Inflammatory macrophage (primary cell): ENCODE measurements at regions not wholly inside any gene's neighbourhood (a gene's known extent, or its start where the extent isn't known, plus 50 kb on each side); places are given as distances from the start of the nearest gene placed in this dataset.

Experiments used
- DNase-seq, 2 donors: peaks; one replicate each; pipeline ENCODE4 v3.0.0-alpha.2; 2020 to 2022

GRCh38 chr2:66802877-66803276, 368.0 kb downstream of the MEIS1 start:
- DNase-seq: no peak

GRCh38 chr2:66803726-66804125, 368.8 kb downstream of the MEIS1 start:
- no peak for DNase-seq

GRCh38 chr2:66805016-66805865, 370.3 kb downstream of the MEIS1 start:
- DNase-seq: no peak

GRCh38 chr2:66805968-66806367, 371.0 kb downstream of the MEIS1 start:
- DNase-seq: no peak

DNA sequence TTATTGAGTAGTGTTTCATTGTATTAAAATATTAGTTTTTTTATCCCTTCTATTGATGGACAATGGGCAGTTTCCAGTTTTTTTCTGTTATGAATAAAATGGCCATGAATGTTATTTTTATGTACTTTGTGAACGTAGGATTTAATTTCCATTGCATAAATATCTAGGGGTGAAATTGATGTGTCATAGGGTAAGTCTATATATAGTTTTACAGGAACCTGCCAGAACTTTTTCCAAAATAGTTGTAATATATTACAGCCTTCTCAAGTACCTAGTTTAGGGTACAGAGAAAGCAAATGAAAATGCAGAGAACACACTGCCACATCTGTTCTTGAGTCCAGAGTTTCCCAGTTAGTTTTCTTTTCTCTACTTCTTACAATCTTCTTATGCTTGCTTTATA, 378.6 kb downstream of the MEIS1 start:
- DNase-seq: no peak

GRCh38 chr2:66813976-66814375, 379.1 kb downstream of the MEIS1 start:
- DNase-seq: no peak

- DNase-seq: no peak
Measured at GRCh38 chr2:66814916-66815315, 380.0 kb downstream of the MEIS1 start.

GRCh38 chr2:66815886-66816285, 381.0 kb downstream of the MEIS1 start:
- DNase-seq: no peak

DNA sequence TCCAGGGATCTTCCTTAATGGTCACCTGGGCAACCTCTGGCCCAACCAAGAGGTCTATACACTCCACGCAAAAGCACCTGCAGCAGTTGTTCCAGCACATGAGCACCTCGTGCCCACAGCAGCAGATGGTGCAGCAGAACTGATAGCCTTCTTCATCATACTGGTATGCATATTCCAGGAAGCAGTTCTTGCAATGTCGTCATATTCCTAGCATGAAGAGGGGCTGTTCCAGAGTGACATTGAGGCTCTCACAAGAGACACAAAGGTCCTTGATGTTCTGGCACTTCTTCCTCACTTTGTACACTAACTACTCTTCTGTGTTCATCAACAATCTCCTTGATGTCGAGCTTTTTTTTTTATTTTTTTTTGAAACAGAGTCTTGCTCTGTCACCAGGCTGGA, 386.2 kb downstream of the MEIS1 start:
- DNase-seq: no peak

DNA sequence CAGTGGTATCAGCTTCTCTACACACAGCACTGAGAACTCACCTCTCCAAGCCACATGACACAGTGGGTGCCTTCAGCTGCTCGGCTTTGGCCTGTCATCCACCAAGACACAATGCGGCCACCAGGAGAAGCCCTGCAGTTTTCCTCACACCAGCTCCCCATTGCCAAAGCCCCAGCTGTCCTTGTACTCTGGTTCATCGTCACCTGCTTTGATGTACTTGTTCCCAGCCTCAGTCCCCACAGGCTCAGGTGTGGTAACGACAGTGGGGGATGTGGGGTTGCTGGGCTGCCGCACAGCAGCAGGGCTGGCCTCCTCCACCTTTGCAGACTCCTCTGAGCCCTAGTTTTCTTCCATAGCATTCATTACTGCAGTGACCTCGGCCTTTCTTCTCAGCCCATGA, 387.3 kb downstream of the MEIS1 start:
- no peak for DNase-seq

- DNase-seq: no peak
Measured at GRCh38 chr2:66824926-66825325, 390.0 kb downstream of the MEIS1 start.

- DNase-seq: no peak
Measured at GRCh38 chr2:66827851-66828250, 392.9 kb downstream of the MEIS1 start.

DNA sequence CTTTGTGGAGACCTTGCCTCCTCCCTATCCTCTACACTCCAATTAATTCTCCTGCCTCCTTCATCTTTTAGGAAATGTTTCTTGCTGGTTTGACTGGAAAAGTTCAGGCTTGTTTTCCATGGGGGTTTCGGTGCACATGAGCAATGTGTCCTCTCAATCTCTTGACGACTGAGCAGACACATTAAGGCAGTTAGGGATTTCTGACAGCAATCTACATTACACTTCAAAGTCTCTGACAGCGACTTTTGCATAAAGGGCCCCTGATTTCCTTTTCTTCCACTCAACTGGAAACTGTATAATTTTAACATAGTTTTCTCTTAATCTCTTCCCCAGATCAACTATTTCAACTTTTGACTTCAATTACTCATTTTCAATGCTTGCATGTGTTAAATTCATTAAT, 394.0 kb downstream of the MEIS1 start:
- no peak for DNase-seq

GRCh38 chr2:66830881-66831280, 396.0 kb downstream of the MEIS1 start:
- no peak for DNase-seq

- no peak for DNase-seq
Measured at GRCh38 chr2:66832646-66833435, 397.9 kb downstream of the MEIS1 start.

GRCh38 chr2:66834859-66835258, 399.9 kb downstream of the MEIS1 start:
- DNase-seq: no peak

GRCh38 chr2:66836851-66837250, 401.9 kb downstream of the MEIS1 start:
- DNase-seq: no peak

GRCh38 chr2:66839551-66840320, 404.8 kb downstream of the MEIS1 start:
- DNase-seq: no peak

DNA sequence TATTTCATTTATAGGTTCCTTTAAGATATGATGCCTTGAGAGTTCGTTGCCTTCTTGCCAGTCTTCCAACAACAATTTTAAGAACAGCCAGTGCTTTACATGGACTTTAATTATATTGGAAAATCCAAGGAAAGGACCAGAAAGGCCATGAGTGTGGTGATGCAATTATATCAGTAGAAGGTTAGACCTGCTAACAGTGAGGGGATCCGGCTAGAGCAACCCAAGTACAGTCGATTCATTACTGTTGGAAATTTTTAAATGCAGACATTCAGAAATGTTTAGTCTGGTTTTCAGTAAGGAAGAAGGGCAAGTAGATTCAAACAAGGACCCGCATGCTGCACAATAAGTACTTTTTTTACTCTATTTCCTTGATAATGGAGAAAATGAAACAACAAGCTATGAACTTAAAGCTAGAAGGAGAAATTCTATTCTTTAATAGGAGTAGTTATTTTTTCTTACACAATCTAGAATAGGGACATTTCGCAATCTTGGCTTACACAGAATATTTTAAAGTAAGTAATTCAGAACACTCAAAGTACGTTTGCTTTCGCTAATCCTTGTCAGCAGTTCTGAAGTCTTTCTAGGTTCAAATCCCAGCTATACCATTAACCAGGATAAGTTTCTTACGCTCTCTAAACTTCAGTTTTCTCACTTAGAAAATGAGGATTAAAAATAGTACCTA, 405.5 kb downstream of the MEIS1 start:
- DNase-seq: no peak

DNA sequence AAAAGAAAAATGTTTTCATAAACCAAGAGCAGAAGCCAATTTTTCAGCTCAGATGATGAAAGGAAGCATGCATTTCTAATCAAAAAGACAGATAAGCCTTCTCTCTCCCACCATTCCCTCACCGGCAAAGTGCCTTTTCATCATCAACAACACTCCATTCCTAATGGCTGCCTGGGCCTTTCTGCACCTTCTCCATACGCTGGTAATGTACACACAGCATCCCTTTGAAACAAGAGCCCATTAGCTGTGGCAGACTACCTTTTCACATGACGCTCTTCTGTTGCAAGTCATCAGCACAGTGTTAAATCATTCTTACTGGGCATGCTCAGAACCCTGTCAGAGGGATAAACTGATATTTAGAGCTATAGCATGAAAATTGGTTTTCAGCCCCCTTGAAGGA, 408.9 kb downstream of the MEIS1 start:
- no peak for DNase-seq

DNA sequence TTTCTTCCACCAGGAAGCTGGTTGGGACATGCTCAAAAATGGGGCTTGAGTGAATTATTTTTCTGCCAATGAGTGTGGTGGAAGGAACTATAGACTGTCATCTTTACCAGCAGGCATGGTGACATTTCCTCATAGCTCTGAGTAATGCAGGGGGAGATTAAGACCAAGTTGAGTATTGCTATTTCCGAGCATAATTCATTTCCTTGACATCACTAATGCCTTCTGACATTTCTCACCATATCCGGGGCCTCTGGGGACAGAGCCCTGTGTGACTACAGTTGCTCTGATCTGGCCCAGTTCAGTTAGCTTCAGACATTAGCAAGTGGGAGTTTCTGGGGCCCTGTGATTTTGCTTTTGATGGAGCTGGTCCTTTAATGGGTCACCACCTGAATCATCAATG, 410.4 kb downstream of the MEIS1 start:
- no peak for DNase-seq

GRCh38 chr2:66846887-66847286, 412.0 kb downstream of the MEIS1 start:
- no peak for DNase-seq
